ENCODE measurements at regions not wholly inside any gene's neighbourhood (a gene's known extent, or its start where the extent isn't known, plus 50 kb on each side); places are given as distances from the start of the nearest gene placed in this dataset.

DNA sequence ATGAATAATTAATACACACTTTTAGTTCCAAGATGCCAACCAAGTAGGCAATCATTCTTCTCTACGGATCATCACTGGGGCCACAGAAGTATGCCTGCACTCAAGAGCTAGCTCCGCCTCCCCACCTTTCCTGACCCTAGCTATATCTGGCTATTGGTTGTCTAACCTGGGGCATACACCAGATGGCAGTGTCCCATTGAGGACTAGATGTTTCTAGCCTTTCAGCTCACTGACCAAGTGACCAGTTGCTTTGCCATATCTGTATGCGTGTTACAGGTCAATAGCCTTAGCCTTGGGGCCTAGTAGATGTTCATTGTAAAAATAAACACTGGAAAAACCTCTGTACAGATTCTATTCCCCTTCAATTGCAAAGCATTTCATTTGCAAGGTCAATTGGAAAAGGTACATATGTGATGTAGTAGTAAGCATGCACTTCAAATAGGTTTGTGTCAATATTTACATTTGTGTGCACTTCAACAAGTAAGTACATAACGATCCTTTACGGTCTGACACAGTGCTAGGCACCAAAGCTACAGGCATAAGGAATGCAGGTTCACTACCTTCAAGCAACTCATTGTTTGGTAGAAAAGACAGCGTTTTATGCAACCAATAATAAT lies 521.7 kb downstream of the PPARGC1A start:
- no peak for TF ChIP-seq POLR2A (IDR thresholded peaks at IDR 0.05)
- TF ChIP-seq, protein P1, sequence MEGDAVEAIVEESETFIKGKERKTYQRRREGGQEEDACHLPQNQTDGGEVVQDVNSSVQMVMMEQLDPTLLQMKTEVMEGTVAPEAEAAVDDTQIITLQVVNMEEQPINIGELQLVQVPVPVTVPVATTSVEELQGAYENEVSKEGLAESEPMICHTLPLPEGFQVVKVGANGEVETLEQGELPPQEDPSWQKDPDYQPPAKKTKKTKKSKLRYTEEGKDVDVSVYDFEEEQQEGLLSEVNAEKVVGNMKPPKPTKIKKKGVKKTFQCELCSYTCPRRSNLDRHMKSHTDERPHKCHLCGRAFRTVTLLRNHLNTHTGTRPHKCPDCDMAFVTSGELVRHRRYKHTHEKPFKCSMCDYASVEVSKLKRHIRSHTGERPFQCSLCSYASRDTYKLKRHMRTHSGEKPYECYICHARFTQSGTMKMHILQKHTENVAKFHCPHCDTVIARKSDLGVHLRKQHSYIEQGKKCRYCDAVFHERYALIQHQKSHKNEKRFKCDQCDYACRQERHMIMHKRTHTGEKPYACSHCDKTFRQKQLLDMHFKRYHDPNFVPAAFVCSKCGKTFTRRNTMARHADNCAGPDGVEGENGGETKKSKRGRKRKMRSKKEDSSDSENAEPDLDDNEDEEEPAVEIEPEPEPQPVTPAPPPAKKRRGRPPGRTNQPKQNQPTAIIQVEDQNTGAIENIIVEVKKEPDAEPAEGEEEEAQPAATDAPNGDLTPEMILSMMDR (IDR thresholded peaks at IDR 0.05): peak; percentile 27 to 72 (median 41)
- H3K4me3 ChIP-seq: no peak overlapping the region
- H3K9me3 ChIP-seq: no peaks in the 10 kb centered on the region
- H3K4me1 ChIP-seq: no peaks in the 10 kb centered on the region
- intact Hi-C loops (cut with DNase I): no loop called here
- H3K27ac ChIP-seq: no peak overlapping the region
- no peaks in the 10 kb centered on the region for H3K36me3 ChIP-seq
- 40% methylated on average over 6 of the region's 6 CpGs for WGBS (ENCODE audit: insufficient coverage, low coverage, low lambda C conversion rate, missing lambda C conversion rate)
- peak; percentile 58 to 100 (median 90) for ATAC-seq
- peak in 2 of 3 donors; percentile 53 to 55 for DNase-seq
- no peaks in the 10 kb centered on the region for H3K27me3 ChIP-seq

DNA sequence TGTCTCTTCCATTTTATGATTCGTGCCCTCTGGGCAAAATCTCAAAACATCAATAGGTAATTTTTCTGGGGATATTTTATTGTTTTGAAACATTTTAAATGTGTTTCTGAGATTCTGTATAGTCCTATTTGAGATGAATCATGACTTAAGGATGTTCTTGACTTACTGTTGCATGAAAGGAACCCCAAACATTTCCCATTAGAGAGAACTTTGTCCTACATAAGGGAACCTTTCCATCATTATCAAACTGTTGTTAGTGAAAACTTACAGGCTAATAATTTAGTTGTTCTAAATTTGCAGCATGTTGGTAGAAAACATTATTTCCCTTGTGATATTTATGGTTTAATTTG lies 523.3 kb downstream of the PPARGC1A start:
- TF ChIP-seq POLR2A (IDR thresholded peaks at IDR 0.05): no peak
- TF ChIP-seq, protein P1 (IDR thresholded peaks at IDR 0.05): no peak
- H3K4me3 ChIP-seq: no peak overlapping the region
- 75% methylated on average over 1 of the region's 1 CpG for WGBS (ENCODE audit: insufficient coverage, low coverage, low lambda C conversion rate, missing lambda C conversion rate)
- H3K27ac ChIP-seq: no peak overlapping the region
- H3K4me1 ChIP-seq: no peaks in the 10 kb centered on the region
- ATAC-seq (no peak), DNase-seq (no peak)
- no peaks in the 10 kb centered on the region for H3K36me3 ChIP-seq
- H3K9me3 ChIP-seq: no peaks in the 10 kb centered on the region
- H3K27me3 ChIP-seq: no peaks in the 10 kb centered on the region
- intact Hi-C loops (cut with DNase I): no loop called here

DNA sequence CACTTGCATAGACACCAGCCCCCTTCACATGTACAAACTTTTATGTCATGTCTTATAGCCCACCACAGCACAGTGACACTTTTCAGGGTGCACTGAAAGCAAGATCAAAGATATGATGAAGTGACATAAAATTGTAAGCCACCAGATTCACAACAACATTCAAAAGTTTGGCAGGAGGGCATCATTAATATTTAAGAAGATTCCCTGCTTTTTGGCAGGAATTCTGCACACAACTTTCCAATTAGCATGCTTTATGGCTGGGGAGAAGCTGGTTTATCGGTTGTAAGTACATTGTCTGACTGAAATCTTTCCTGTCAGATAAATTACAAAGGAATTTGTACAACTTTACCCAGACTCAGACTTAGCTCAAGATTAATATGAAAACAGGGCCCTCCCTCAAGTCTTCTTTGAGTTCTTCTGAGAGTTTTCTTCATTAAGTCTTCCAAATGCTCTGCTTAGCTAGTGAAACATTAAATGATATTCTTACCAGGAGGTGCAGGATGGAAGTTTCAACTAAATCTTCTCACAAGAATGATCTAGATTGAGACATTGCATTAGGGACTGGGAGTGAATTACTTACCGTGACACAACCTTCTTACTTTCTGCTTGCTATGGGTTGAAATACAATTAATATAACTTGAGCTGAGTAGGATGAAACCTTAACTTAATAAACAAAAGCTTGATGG lies 523.8 kb downstream of the PPARGC1A start:
- intact Hi-C loops (cut with DNase I): no loop called here
- no peaks in the 10 kb centered on the region for H3K4me1 ChIP-seq
- no peak for TF ChIP-seq POLR2A (IDR thresholded peaks at IDR 0.05)
- H3K27ac ChIP-seq: no peak overlapping the region
- H3K27me3 ChIP-seq: no peaks in the 10 kb centered on the region
- no peak for DNase-seq
- WGBS (ENCODE audit: insufficient coverage, low coverage, low lambda C conversion rate, missing lambda C conversion rate): 81% methylated on average over 2 of the region's 2 CpGs
- no peak for ATAC-seq
- H3K4me3 ChIP-seq: no peak overlapping the region
- no peaks in the 10 kb centered on the region for H3K36me3 ChIP-seq
- H3K9me3 ChIP-seq: no peaks in the 10 kb centered on the region

DNA sequence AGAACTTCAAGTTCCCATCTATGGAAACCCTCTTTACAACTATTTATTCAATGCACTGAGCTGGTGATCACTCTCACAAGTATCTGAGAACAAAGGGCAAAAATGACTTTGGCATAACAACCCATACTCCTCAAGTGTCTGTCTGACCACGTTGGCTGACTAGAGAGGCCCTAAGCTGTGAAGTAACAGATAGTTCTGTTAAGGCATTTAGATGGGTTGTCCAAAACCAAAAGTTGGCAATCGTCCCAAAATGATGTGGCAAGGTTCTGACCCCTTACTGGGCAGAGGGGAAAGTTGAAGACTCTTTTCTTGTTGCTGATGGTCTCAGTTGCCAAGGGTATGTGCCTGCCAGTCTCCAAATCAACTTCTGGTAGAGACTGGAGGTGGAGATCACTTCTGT lies 524.8 kb downstream of the PPARGC1A start:
- H3K27me3 ChIP-seq: no peaks in the 10 kb centered on the region
- no peak for ATAC-seq
- H3K27ac ChIP-seq: no peak overlapping the region
- TF ChIP-seq POLR2A (IDR thresholded peaks at IDR 0.05): no peak
- TF ChIP-seq, protein P1 (IDR thresholded peaks at IDR 0.05): no peak
- intact Hi-C loops (cut with DNase I): no loop called here
- 34% methylated on average over 2 of the region's 2 CpGs for WGBS (ENCODE audit: insufficient coverage, low coverage, low lambda C conversion rate, missing lambda C conversion rate)
- no peak for DNase-seq
- no peak overlapping the region for H3K4me3 ChIP-seq
- no peaks in the 10 kb centered on the region for H3K4me1 ChIP-seq
- H3K36me3 ChIP-seq: no peaks in the 10 kb centered on the region
- H3K9me3 ChIP-seq: no peaks in the 10 kb centered on the region

DNA sequence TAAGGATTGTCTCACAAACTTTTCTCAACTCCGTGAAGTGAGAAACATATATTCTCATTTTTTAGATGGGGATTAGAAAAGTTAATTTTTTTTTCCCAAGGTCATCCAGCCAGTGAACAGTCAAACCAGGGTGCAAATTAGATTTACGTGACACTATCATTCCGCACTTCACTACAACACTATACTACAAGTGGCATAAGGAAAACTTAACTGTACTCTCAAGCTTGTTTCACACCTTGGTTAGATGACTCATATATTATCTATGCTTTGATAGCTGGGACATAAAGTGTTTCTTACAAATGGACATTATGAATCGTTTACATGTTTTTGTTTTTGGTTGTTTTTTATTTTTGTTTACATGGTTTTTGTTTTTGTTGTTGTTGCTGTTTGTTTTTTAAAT lies 525.7 kb downstream of the PPARGC1A start:
- DNase-seq (no peak), ATAC-seq (no peak)
- Histone ChIP-seq H3K4me3 (no peak overlapping the region), H3K9me3 (no peaks in the 10 kb centered on the region), H3K4me1 (no peaks in the 10 kb centered on the region), H3K36me3 (no peaks in the 10 kb centered on the region), H3K27me3 (no peaks in the 10 kb centered on the region), H3K27ac (no peak overlapping the region)
- intact Hi-C loops (cut with DNase I): no loop called here
- 69% methylated on average over 4 of the region's 4 CpGs for WGBS (ENCODE audit: insufficient coverage, low coverage, low lambda C conversion rate, missing lambda C conversion rate)
- TF ChIP-seq, protein P1 (IDR thresholded peaks at IDR 0.05): no peak
- no peak for TF ChIP-seq POLR2A (IDR thresholded peaks at IDR 0.05)
